Neural progenitor cell (in vitro differentiated cells): ENCODE measurements at regions not wholly inside any gene's neighbourhood (a gene's known extent, or its start where the extent isn't known, plus 50 kb on each side); places are given as distances from the start of the nearest gene placed in this dataset.

Experiments used
- EZH2 ChIP-seq: fragments of 200-600 bp; sonication (generic); IDR thresholded peaks from 2 replicates; pipeline ENCODE4 v1.6.1; 2017; ENCODE audit warnings: antibody characterized with exemption, mild to moderate bottlenecking, moderate library complexity
- EZH2phosphoT487 ChIP-seq: fragments of 200-600 bp; sonication (generic); IDR thresholded peaks from 2 replicates; pipeline ENCODE4 v1.6.1; 2017; ENCODE audit warnings: antibody characterized with exemption
- TF ChIP-seq, protein P1 (sequence below): fragments of 200-600 bp; sonication (generic); IDR thresholded peaks from 2 replicates; pipeline ENCODE4 v1.5.1; 2017; ENCODE audit warnings: antibody characterized with exemption, mild to moderate bottlenecking

DNA sequence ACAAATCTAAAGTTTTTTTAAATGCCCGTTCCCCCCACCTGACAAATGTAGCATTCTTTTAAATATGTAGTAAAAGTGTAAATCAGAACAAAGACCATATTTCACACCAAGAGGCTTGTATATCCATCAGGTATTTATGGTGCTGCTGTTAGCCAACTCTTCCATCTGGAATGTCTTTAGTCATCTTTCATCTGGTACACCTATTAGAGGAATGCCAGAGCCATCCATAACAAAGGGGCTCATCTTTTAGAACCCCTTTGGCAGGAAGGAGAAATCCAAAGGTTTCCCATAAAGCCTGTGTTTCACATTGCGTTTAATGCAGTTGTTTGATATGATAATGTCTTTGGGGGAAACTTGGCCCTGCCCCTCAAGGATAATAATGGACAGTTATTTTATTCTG, 79.3 kb upstream of the C1orf87 start:
- TF ChIP-seq, protein P1, sequence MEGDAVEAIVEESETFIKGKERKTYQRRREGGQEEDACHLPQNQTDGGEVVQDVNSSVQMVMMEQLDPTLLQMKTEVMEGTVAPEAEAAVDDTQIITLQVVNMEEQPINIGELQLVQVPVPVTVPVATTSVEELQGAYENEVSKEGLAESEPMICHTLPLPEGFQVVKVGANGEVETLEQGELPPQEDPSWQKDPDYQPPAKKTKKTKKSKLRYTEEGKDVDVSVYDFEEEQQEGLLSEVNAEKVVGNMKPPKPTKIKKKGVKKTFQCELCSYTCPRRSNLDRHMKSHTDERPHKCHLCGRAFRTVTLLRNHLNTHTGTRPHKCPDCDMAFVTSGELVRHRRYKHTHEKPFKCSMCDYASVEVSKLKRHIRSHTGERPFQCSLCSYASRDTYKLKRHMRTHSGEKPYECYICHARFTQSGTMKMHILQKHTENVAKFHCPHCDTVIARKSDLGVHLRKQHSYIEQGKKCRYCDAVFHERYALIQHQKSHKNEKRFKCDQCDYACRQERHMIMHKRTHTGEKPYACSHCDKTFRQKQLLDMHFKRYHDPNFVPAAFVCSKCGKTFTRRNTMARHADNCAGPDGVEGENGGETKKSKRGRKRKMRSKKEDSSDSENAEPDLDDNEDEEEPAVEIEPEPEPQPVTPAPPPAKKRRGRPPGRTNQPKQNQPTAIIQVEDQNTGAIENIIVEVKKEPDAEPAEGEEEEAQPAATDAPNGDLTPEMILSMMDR: no peak
- TF ChIP-seq EZH2phosphoT487: no peak
- no peak for TF ChIP-seq EZH2
